ENCODE measurements at regions not wholly inside any gene's neighbourhood (a gene's known extent, or its start where the extent isn't known, plus 50 kb on each side); places are given as distances from the start of the nearest gene placed in this dataset.

- TF ChIP-seq KDM5A (IDR thresholded peaks at IDR 0.05): no peak
- no peak for TF ChIP-seq REST (IDR thresholded peaks at IDR 0.05)
- TF ChIP-seq CTCF (IDR thresholded peaks at IDR 0.05): no peak
- no peak for TF ChIP-seq PBX3 (IDR thresholded peaks at IDR 0.05)
- TF ChIP-seq CHD4 (IDR thresholded peaks at IDR 0.05; ENCODE audit: borderline replicate concordance): no peak
- TF ChIP-seq MYC (IDR thresholded peaks at IDR 0.05; ENCODE audit: borderline replicate concordance, low read length): no peak
- no peak for TF ChIP-seq FOXS1 (CRISPR knock-in tag; IDR thresholded peaks at IDR 0.05)
- TF ChIP-seq ZFP36 (IDR thresholded peaks at IDR 0.05; ENCODE audit: borderline replicate concordance, partially characterized antibody): no peak
- TF ChIP-seq POLR2A (IDR thresholded peaks at IDR 0.05; ENCODE audit: low read length): no peak
- TF ChIP-seq BCL3 (IDR thresholded peaks at IDR 0.05): no peak
- TF ChIP-seq E2F6 (IDR thresholded peaks at IDR 0.05; ENCODE audit: borderline replicate concordance, low read depth): no peak
- no peak for TF ChIP-seq EP300 (IDR thresholded peaks at IDR 0.05)
Measured at GRCh38 chr11:21820176-21820575, 372.7 kb upstream of the ANO5 start.

All from A549 (cell line).